HCT116 (cell line): ENCODE measurements at regions not wholly inside any gene's neighbourhood (a gene's known extent, or its start where the extent isn't known, plus 50 kb on each side); places are given as distances from the start of the nearest gene placed in this dataset.

ENCODE experiments used
- ATAC-seq: fragments of 200-7000 bp; cut with Tn5 transposase; 2 replicates; pipeline ENCODE4 v1.9.1; 2020; ENCODE audit warnings: mild to moderate bottlenecking, moderate library complexity
- BruUV-seq: library from RNA; stranded (reverse); fragments of 400-500 nt; replicated peaks from 2 replicates; lab custom pipeline; 2021; lab: Mats Ljungman, UMichigan
- CTCF ChIA-PET: fragments of 300-600 bp; sonication (Branson Sonifier 250); formaldehyde crosslinking; loops from one replicate; lab custom pipeline; 2021; ENCODE audit warnings: antibody characterized with exemption; lab: Charles Lee
- POLR2A ChIA-PET: fragments of 300-600, 350-600 bp; sonication (Branson Sonifier 250); formaldehyde crosslinking; loops from one replicate; lab custom pipeline; 2021; ENCODE audit warnings: antibody characterized with exemption; lab: Charles Lee
- RAD21 ChIA-PET, 2 experiments: fragments of 300-600 bp; sonication (Branson Sonifier 250); formaldehyde crosslinking; loops; one replicate each; lab custom pipeline; 2023; ENCODE audit warnings: low total read pairs in 2 of 2; ENCODE audit not compliant: uncharacterized antibody in 2 of 2, unreplicated experiment in 2 of 2, low non-redundant PET in 1 of 2; lab: Charles Lee
- DNase-seq: peaks from one replicate; pipeline ENCODE4 v3.0.0-alpha.2; 2010; ENCODE audit warnings: low read depth, low spot score
- H2AFZ ChIP-seq: fragments of 200-600 bp; shearing (Covaris generic), sonication (generic); 2 replicates; pipeline ENCODE4 v1.6.1; 2017; ENCODE audit warnings: low read depth, mixed run types, mixed read lengths, antibody characterized with exemption, low read length; ENCODE audit not compliant: poor library complexity, severe bottlenecking
- H3K27ac ChIP-seq: 2 replicates; pipeline ENCODE4 v1.5.1; 2012; ENCODE audit warnings: low read depth, low read length
- H3K27me3 ChIP-seq: fragments of 200-600 bp; sonication (generic); 2 replicates; pipeline ENCODE4 v1.6.1; 2016; ENCODE audit warnings: mixed run types, low read length, mixed read lengths; ENCODE audit not compliant: insufficient read depth
- H3K36me3 ChIP-seq, 2 experiments: fragments of 200-500 bp in 1 of 2; fragments of 200-600 bp in 1 of 2; sonication (Bioruptor generic) in 1 of 2; sonication (generic) in 1 of 2; 2 replicates each; pipeline versions ENCODE4 v1.5.1 to v1.6.1; 2014 to 2016; ENCODE audit warnings: low read length in 2 of 2, inconsistent platforms in 1 of 2, mixed read lengths in 1 of 2, mixed run types in 1 of 2; ENCODE audit not compliant: insufficient read depth in 2 of 2, control insufficient read depth in 1 of 2
- H3K4me1 ChIP-seq, 2 experiments: fragments of 200-600 bp in 1 of 2; sonication (generic) in 1 of 2; 2 replicates each; pipeline versions ENCODE4 v1.5.1 to v1.6.1; 2012 to 2017; ENCODE audit warnings: low read length in 2 of 2, inconsistent platforms in 1 of 2, mild to moderate bottlenecking in 1 of 2, mixed read lengths in 1 of 2, mixed run types in 1 of 2, moderate library complexity in 1 of 2; ENCODE audit not compliant: insufficient read depth in 2 of 2, control insufficient read depth in 1 of 2
- H3K4me2 ChIP-seq: fragments of 200-600 bp; sonication (generic); 2 replicates; pipeline ENCODE4 v1.6.1; 2017; ENCODE audit warnings: mixed run types, low read length, mixed read lengths
- H3K4me3 ChIP-seq, 2 experiments: fragments of 200-600 bp in 1 of 2; sonication (generic) in 1 of 2; replicated peaks in 1 of 2; 2 replicates each; pipeline ENCODE4 v1.5.1; 2011 to 2016; ENCODE audit warnings: low read length in 2 of 2, control low read depth in 1 of 2, low read depth in 1 of 2, mild to moderate bottlenecking in 1 of 2, mixed read lengths in 1 of 2, mixed run types in 1 of 2
- H3K79me2 ChIP-seq: fragments of 200-600 bp; sonication (generic); 2 replicates; pipeline ENCODE4 v1.6.1; 2017; ENCODE audit warnings: mild to moderate bottlenecking, mixed run types, low read length, moderate library complexity, mixed read lengths; ENCODE audit not compliant: insufficient read depth
- H3K9ac ChIP-seq: fragments of 200-600 bp; sonication (generic); 2 replicates; pipeline ENCODE4 v1.6.1; 2016; ENCODE audit warnings: low read length, mixed read lengths
- H3K9me2 ChIP-seq: fragments of 200-600 bp; sonication (generic), shearing (Covaris generic); 2 replicates; pipeline ENCODE4 v1.6.1; 2017; ENCODE audit warnings: mixed run types, mild to moderate bottlenecking, moderate library complexity; ENCODE audit not compliant: insufficient read depth
- H3K9me3 ChIP-seq, 2 experiments: fragments of 200-500 bp in 1 of 2; fragments of 200-600 bp in 1 of 2; sonication (Bioruptor generic) in 1 of 2; sonication (generic) in 1 of 2; 2 replicates each; pipeline ENCODE4 v1.6.1; 2014 to 2017; ENCODE audit warnings: low read length in 2 of 2, mixed read lengths in 2 of 2, inconsistent platforms in 1 of 2, low read depth in 1 of 2, mild to moderate bottlenecking in 1 of 2, mixed run types in 1 of 2, moderate library complexity in 1 of 2; ENCODE audit not compliant: control insufficient read depth in 1 of 2, insufficient read depth in 1 of 2
- H4K20me1 ChIP-seq: fragments of 200-600 bp; sonication (generic), shearing (Covaris generic); 2 replicates; pipeline ENCODE4 v1.6.1; 2017; ENCODE audit warnings: mixed run types, mild to moderate bottlenecking, moderate library complexity; ENCODE audit not compliant: insufficient read depth
- CTCF ChIP-seq, 3 experiments: fragments of 200-600 bp in 1 of 3; sonication (generic) in 1 of 3; IDR thresholded peaks in 2 of 3; conservative IDR thresholded peaks in 1 of 3; 2 replicates each; pipeline ENCODE4 v1.5.1; 2012 to 2017; ENCODE audit warnings: low read depth in 2 of 3, low read length in 2 of 3, antibody characterized with exemption in 1 of 3, borderline replicate concordance in 1 of 3, control low read depth in 1 of 3, mild to moderate bottlenecking in 1 of 3, mixed read lengths in 1 of 3, mixed run types in 1 of 3, moderate library complexity in 1 of 3; ENCODE audit not compliant: insufficient read depth in 1 of 3
- EGR1 ChIP-seq: IDR thresholded peaks from 2 replicates; pipeline ENCODE4 v1.6.1; 2012; ENCODE audit warnings: low read depth
- ELF1 ChIP-seq: IDR thresholded peaks from 2 replicates; pipeline ENCODE4 v1.6.1; 2012; ENCODE audit warnings: low read depth, borderline replicate concordance
- EZH2 ChIP-seq: fragments of 200-600 bp; sonication (generic); IDR thresholded peaks from 2 replicates; pipeline ENCODE4 v1.6.1; 2017; ENCODE audit warnings: antibody characterized with exemption, mixed run types
- EZH2phosphoT487 ChIP-seq: fragments of 200-600 bp; IDR thresholded peaks from 2 replicates; pipeline ENCODE4 v1.6.1; 2018; ENCODE audit warnings: antibody characterized with exemption, borderline replicate concordance
- FOSL1 ChIP-seq: IDR thresholded peaks from 2 replicates; pipeline ENCODE4 v1.6.1; 2012; ENCODE audit warnings: low read depth
- SRF ChIP-seq: IDR thresholded peaks from 2 replicates; pipeline ENCODE4 v1.6.1; 2012; ENCODE audit warnings: low read depth
- TCF7L2 ChIP-seq: IDR thresholded peaks from 2 replicates; pipeline ENCODE4 v1.7.0; 2011; ENCODE audit warnings: borderline replicate concordance, inconsistent platforms; ENCODE audit not compliant: insufficient read depth, insufficient read length; ENCODE audit errors: extremely low read depth
- intact Hi-C: fragments of 100-400 bp; cut with micrococcal nuclease; formaldehyde crosslinking; loops from 2 replicates; pipeline ENCODE4 v1.10.0; 2022
- TF ChIP-seq, protein P1 (sequence below): IDR thresholded peaks from 2 replicates; pipeline ENCODE4 v1.6.1; 2012; ENCODE audit warnings: low read depth
- TF ChIP-seq, protein P2 (sequence below): IDR thresholded peaks from 2 replicates; pipeline ENCODE4 v1.6.1; 2011; ENCODE audit warnings: mild to moderate bottlenecking, low read length, moderate library complexity; ENCODE audit not compliant: insufficient replicate concordance; ENCODE audit errors: extremely low read depth
- TF ChIP-seq, protein P3 (sequence below): IDR thresholded peaks from 2 replicates; pipeline ENCODE4 v1.6.1; 2012

- TF ChIP-seq, protein P1, sequence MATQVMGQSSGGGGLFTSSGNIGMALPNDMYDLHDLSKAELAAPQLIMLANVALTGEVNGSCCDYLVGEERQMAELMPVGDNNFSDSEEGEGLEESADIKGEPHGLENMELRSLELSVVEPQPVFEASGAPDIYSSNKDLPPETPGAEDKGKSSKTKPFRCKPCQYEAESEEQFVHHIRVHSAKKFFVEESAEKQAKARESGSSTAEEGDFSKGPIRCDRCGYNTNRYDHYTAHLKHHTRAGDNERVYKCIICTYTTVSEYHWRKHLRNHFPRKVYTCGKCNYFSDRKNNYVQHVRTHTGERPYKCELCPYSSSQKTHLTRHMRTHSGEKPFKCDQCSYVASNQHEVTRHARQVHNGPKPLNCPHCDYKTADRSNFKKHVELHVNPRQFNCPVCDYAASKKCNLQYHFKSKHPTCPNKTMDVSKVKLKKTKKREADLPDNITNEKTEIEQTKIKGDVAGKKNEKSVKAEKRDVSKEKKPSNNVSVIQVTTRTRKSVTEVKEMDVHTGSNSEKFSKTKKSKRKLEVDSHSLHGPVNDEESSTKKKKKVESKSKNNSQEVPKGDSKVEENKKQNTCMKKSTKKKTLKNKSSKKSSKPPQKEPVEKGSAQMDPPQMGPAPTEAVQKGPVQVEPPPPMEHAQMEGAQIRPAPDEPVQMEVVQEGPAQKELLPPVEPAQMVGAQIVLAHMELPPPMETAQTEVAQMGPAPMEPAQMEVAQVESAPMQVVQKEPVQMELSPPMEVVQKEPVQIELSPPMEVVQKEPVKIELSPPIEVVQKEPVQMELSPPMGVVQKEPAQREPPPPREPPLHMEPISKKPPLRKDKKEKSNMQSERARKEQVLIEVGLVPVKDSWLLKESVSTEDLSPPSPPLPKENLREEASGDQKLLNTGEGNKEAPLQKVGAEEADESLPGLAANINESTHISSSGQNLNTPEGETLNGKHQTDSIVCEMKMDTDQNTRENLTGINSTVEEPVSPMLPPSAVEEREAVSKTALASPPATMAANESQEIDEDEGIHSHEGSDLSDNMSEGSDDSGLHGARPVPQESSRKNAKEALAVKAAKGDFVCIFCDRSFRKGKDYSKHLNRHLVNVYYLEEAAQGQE, result no peak
- no peak for TF ChIP-seq EZH2
- TF ChIP-seq SRF, result no peak
Measured at GRCh38 chr3:144341471-144341870, 369.8 kb downstream of the DIPK2A start (continued).

DNA sequence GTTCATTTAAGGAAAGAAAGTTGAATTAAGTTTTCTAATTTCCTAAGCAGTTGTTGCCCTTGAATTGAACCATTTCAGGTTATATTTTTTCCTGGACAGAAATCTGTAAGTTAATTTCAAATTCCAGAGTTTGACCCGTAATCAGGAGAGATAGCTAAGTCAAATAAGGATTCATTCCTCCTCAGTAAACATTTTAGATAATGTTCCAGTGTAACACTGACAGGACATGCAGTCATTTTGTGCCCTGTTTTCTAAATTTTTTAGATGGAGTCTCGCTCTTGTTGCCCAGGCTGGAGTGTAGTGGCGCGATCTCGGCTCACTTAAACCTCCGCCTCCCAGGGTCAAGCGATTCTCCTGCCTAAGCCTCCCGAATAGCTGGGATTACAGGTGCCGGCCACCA is 371.7 kb downstream of the DIPK2A start:
- DNase-seq, result no peak
- H3K27me3 ChIP-seq, result no peaks in the 10 kb centered on the region
- no peaks in the 10 kb centered on the region for H3K4me1 ChIP-seq
- intact Hi-C loops, result no loop called here
- H3K4me3 ChIP-seq, result no peak overlapping the region
- no TSS peak for BruUV-seq
- H3K9me3 ChIP-seq, result no peaks in the 10 kb centered on the region
- H4K20me1 ChIP-seq, result no peaks in the 10 kb centered on the region
- ChIA-PET CTCF (no interaction called here), POLR2A (no interaction called here), RAD21 (no interaction called here)
- ATAC-seq, result no peak
- no peak overlapping the region for H3K27ac ChIP-seq
- H3K36me3 ChIP-seq, result no peaks in the 10 kb centered on the region
- H3K79me2 ChIP-seq, result no peaks in the 10 kb centered on the region
- no peak overlapping the region for H3K9ac ChIP-seq
- H3K4me2 ChIP-seq, result no peak overlapping the region
- H3K9me2 ChIP-seq, result no peaks in the 10 kb centered on the region
- H2AFZ ChIP-seq, result no peak overlapping the region
- TF ChIP-seq SRF (no peak), EGR1 (no peak), TCF7L2 (no peak), CTCF (IDR thresholded peaks at IDR 0.05 in 2 of 3, conservative IDR thresholded peaks at IDR 0.05 in 1 of 3; ENCODE audit: borderline replicate concordance in 1 of 3, insufficient read depth in 1 of 3, low read depth in 2 of 3, low read length in 2 of 3) (no peak), ELF1 (no peak), EZH2phosphoT487 (no peak), EZH2 (no peak), FOSL1 (no peak)
- TF ChIP-seq, protein P1, result no peak
- TF ChIP-seq, protein P2, sequence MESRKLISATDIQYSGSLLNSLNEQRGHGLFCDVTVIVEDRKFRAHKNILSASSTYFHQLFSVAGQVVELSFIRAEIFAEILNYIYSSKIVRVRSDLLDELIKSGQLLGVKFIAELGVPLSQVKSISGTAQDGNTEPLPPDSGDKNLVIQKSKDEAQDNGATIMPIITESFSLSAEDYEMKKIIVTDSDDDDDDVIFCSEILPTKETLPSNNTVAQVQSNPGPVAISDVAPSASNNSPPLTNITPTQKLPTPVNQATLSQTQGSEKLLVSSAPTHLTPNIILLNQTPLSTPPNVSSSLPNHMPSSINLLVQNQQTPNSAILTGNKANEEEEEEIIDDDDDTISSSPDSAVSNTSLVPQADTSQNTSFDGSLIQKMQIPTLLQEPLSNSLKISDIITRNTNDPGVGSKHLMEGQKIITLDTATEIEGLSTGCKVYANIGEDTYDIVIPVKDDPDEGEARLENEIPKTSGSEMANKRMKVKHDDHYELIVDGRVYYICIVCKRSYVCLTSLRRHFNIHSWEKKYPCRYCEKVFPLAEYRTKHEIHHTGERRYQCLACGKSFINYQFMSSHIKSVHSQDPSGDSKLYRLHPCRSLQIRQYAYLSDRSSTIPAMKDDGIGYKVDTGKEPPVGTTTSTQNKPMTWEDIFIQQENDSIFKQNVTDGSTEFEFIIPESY, result no peak
- TF ChIP-seq, protein P3, sequence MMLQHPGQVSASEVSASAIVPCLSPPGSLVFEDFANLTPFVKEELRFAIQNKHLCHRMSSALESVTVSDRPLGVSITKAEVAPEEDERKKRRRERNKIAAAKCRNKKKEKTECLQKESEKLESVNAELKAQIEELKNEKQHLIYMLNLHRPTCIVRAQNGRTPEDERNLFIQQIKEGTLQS, result no peak
